SK-N-SH (cell line): ENCODE measurements at regions not wholly inside any gene's neighbourhood (a gene's known extent, or its start where the extent isn't known, plus 50 kb on each side); places are given as distances from the start of the nearest gene placed in this dataset.

ENCODE experiments used
- CTCF ChIA-PET: fragments of 300-600, 350-600 bp; formaldehyde crosslinking; extraction: SDS; loops from one replicate; lab custom pipeline; 2021; lab: Yijun Ruan, JAX
- POLR2A ChIA-PET: fragments of 350-600 bp; sonication (Branson Sonifier 250); formaldehyde crosslinking; extraction: SDS; loops from one replicate; lab custom pipeline; 2020; ENCODE audit warnings: antibody characterized with exemption, inconsistent platforms; lab: Yijun Ruan, JAX
- DNase-seq: peaks from one replicate; pipeline ENCODE4 v3.0.0; 2012
- H2AFZ ChIP-seq: fragments of 200-600 bp; sonication (generic); 2 replicates; pipeline ENCODE4 v1.8.1; 2016; ENCODE audit warnings: antibody characterized with exemption, mild to moderate bottlenecking, low read depth
- H3F3A ChIP-seq: fragments of 200-600 bp; sonication (generic); replicated peaks from 2 replicates; pipeline ENCODE3; 2016; ENCODE audit warnings: antibody characterized with exemption, mild to moderate bottlenecking; ENCODE audit not compliant: insufficient read depth
- H3K27ac ChIP-seq, 2 experiments: fragments of 200-500 bp in 1 of 2; fragments of 200-600 bp in 1 of 2; sonication (Bioruptor generic) in 1 of 2; sonication (generic), shearing (Covaris generic) in 1 of 2; 2 replicates each; pipeline versions ENCODE4 v1.5.1 to v1.6.1; 2014 to 2016; ENCODE audit warnings: low read depth in 2 of 2, inconsistent platforms in 1 of 2, low read length in 1 of 2, mild to moderate bottlenecking in 1 of 2, mixed read lengths in 1 of 2
- H3K27me3 ChIP-seq: fragments of 200-600 bp; sonication (generic), shearing (Covaris generic); 2 replicates; pipeline ENCODE4 v1.6.1; 2016; ENCODE audit warnings: mixed run types; ENCODE audit not compliant: insufficient read depth
- H3K36me3 ChIP-seq, 2 experiments: fragments of 200-500 bp in 1 of 2; fragments of 200-600 bp in 1 of 2; sonication (Bioruptor generic) in 1 of 2; sonication (generic) in 1 of 2; replicated peaks in 1 of 2; 2 replicates each; pipeline versions ENCODE3 to v1.5.1; 2014 to 2016; ENCODE audit warnings: low read length in 1 of 2, mild to moderate bottlenecking in 1 of 2; ENCODE audit not compliant: insufficient read depth in 2 of 2, control insufficient read depth in 1 of 2
- H3K4me1 ChIP-seq, 2 experiments: fragments of 200-500 bp in 1 of 2; fragments of 200-600 bp in 1 of 2; sonication (Bioruptor generic) in 1 of 2; sonication (generic), shearing (Covaris generic) in 1 of 2; 2 replicates each; pipeline versions ENCODE4 v1.5.1 to v1.6.1; 2014 to 2016; ENCODE audit warnings: low read depth in 1 of 2, low read length in 1 of 2, mixed run types in 1 of 2; ENCODE audit not compliant: insufficient read depth in 2 of 2, control insufficient read depth in 1 of 2
- H3K4me2 ChIP-seq: fragments of 200-600 bp; sonication (generic), shearing (Covaris generic); 2 replicates; pipeline ENCODE4 v1.6.1; 2017; ENCODE audit warnings: mixed run types
- H3K4me3 ChIP-seq, 2 experiments: fragments of 200-500 bp in 1 of 2; fragments of 200-600 bp in 1 of 2; sonication (Bioruptor generic) in 1 of 2; sonication (generic), shearing (Covaris generic) in 1 of 2; 2 replicates each; pipeline versions ENCODE4 v1.5.1 to v1.8.1; 2014 to 2016; ENCODE audit warnings: low read depth in 2 of 2, inconsistent platforms in 1 of 2, low read length in 1 of 2, mild to moderate bottlenecking in 1 of 2, mixed read lengths in 1 of 2, moderate library complexity in 1 of 2
- H3K79me2 ChIP-seq: fragments of 200-600 bp; sonication (generic); 2 replicates; pipeline ENCODE4 v1.8.1; 2017; ENCODE audit warnings: mild to moderate bottlenecking; ENCODE audit not compliant: insufficient read depth
- H3K9ac ChIP-seq: fragments of 200-600 bp; sonication (generic); 2 replicates; pipeline ENCODE4 v1.6.1; 2017; ENCODE audit warnings: mixed run types
- H3K9me2 ChIP-seq: fragments of 200-600 bp; sonication (generic); 2 replicates; pipeline ENCODE4 v1.6.1; 2017; ENCODE audit warnings: mixed run types
- H3K9me3 ChIP-seq: fragments of 200-600 bp; sonication (generic); 2 replicates; pipeline ENCODE4 v1.6.1; 2017; ENCODE audit warnings: mixed run types, mild to moderate bottlenecking, moderate library complexity
- H4K20me1 ChIP-seq: fragments of 200-600 bp; sonication (generic); 2 replicates; pipeline ENCODE4 v1.6.1; 2017; ENCODE audit warnings: mild to moderate bottlenecking, mixed run types; ENCODE audit not compliant: insufficient read depth
- CHD2 ChIP-seq: fragments of 150-350 bp; IDR thresholded peaks from 2 replicates; pipeline ENCODE4 v1.6.1; 2018; ENCODE audit warnings: low read length; ENCODE audit not compliant: partially characterized antibody
- ELF1 ChIP-seq: IDR thresholded peaks from 2 replicates; pipeline ENCODE4 v1.4.0; 2012
- EZH2phosphoT487 ChIP-seq: fragments of 200-600 bp; sonication (generic); IDR thresholded peaks from 2 replicates; pipeline ENCODE4 v1.6.1; 2017; ENCODE audit warnings: low read depth, mixed run types, mild to moderate bottlenecking, antibody characterized with exemption, moderate library complexity, borderline replicate concordance
- FOSL2 ChIP-seq: IDR thresholded peaks from 2 replicates; pipeline ENCODE4 v1.4.0; 2012; ENCODE audit warnings: low read depth, mild to moderate bottlenecking, moderate library complexity, borderline replicate concordance
- FOXM1 ChIP-seq: IDR thresholded peaks from 2 replicates; pipeline ENCODE4 v1.4.0; 2012; ENCODE audit warnings: low read depth, mild to moderate bottlenecking
- GABPA ChIP-seq: IDR thresholded peaks from 2 replicates; pipeline ENCODE4 v1.4.0; 2012; ENCODE audit warnings: low read depth, mild to moderate bottlenecking
- GATA2 ChIP-seq: sonication (generic); formaldehyde crosslinking; IDR thresholded peaks from 2 replicates; pipeline ENCODE4 v1.5.0; 2020; ENCODE audit warnings: mild to moderate bottlenecking, missing genetic modification reagents
- JUND ChIP-seq: IDR thresholded peaks from 2 replicates; pipeline ENCODE4 v1.4.0; 2012
- MEF2A ChIP-seq: IDR thresholded peaks from 2 replicates; pipeline ENCODE4 v1.4.0; 2012; ENCODE audit warnings: low read depth, borderline replicate concordance
- MXI1 ChIP-seq: IDR thresholded peaks from 2 replicates; pipeline ENCODE4 v1.6.1; 2012; ENCODE audit warnings: mild to moderate bottlenecking, low read depth, low read length, improper control_type of control experiment
- RAD21 ChIP-seq: IDR thresholded peaks from 2 replicates; pipeline ENCODE4 v1.6.1; 2012; ENCODE audit warnings: mild to moderate bottlenecking, low read length
- RCOR1 ChIP-seq: fragments of 150-350 bp; IDR thresholded peaks from 2 replicates; pipeline ENCODE4 v1.6.1; 2017; ENCODE audit warnings: antibody characterized with exemption, low read length
- RXRA ChIP-seq: IDR thresholded peaks from 2 replicates; pipeline ENCODE4 v1.4.0; 2012; ENCODE audit warnings: low read depth, mild to moderate bottlenecking, borderline replicate concordance
- TAF1 ChIP-seq: IDR thresholded peaks from 2 replicates; pipeline ENCODE4 v1.6.1; 2012; ENCODE audit warnings: low read depth, mild to moderate bottlenecking, low read length, moderate library complexity, borderline replicate concordance
- TEAD4 ChIP-seq: IDR thresholded peaks from 2 replicates; pipeline ENCODE4 v1.4.0; 2012; ENCODE audit warnings: mild to moderate bottlenecking, borderline replicate concordance; ENCODE audit not compliant: insufficient read depth
- WGBS: methylation state at CpG from one replicate; pipeline ENCODE4 v1.1.6; 2017; ENCODE audit warnings: low lambda C conversion rate; 5-methylcytosine and 5-hydroxymethylcytosine counted together
- TF ChIP-seq, protein P1 (sequence below): IDR thresholded peaks from 2 replicates; pipeline ENCODE4; 2012
- TF ChIP-seq, protein P2 (sequence below): fragments of 150-350 bp; IDR thresholded peaks from 2 replicates; pipeline ENCODE4 v1.6.1; 2017; ENCODE audit warnings: antibody characterized with exemption, low read length, low read depth, borderline replicate concordance
- TF ChIP-seq, protein P3 (sequence below): IDR thresholded peaks from 2 replicates; pipeline ENCODE4 v1.4.0; 2012; ENCODE audit warnings: low read depth
- TF ChIP-seq, protein P4 (sequence below): IDR thresholded peaks from 2 replicates; pipeline ENCODE4 v1.6.1; 2012; ENCODE audit warnings: mild to moderate bottlenecking, low read depth, low read length, moderate library complexity
- TF ChIP-seq, protein P5 (sequence below): IDR thresholded peaks from 2 replicates; pipeline ENCODE4 v1.4.0; 2012; ENCODE audit warnings: low read depth, borderline replicate concordance

DNA sequence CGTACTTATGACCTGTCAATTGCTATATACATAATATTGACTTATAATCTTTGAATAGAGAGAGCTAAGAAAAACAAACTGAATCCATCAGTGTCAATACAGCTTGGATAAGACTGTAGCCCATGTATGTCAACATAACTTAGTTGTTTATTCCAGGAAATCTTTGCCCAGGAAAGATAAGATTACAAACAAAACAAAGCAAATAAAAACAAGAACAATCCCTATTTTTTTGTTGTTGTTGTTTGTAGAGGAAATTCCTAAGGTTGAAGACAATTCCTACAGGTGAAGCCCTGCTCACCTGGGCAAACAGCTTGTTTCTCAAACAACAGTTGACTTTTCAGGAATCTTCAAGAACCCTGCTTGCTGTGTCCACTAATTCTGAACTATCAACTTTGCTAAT lies 76.0 kb downstream of the HYCC1 start:
- H4K20me1 ChIP-seq: no peaks in the 10 kb centered on the region
- H3K36me3 ChIP-seq: no peaks in the 10 kb centered on the region
- H3K27ac ChIP-seq: no peak overlapping the region
- ChIA-PET CTCF (no interaction called here), POLR2A (no interaction called here)
- H3K9ac ChIP-seq: no peak overlapping the region
- H3K4me3 ChIP-seq: no peak overlapping the region
- TF ChIP-seq RCOR1 (no peak), RAD21 (no peak), TAF1 (no peak), GATA2 (CRISPR knock-in tag) (no peak), FOXM1 (no peak), JUND (no peak), TEAD4 (no peak), EZH2phosphoT487 (no peak), MEF2A (no peak)
- TF ChIP-seq, protein P1, sequence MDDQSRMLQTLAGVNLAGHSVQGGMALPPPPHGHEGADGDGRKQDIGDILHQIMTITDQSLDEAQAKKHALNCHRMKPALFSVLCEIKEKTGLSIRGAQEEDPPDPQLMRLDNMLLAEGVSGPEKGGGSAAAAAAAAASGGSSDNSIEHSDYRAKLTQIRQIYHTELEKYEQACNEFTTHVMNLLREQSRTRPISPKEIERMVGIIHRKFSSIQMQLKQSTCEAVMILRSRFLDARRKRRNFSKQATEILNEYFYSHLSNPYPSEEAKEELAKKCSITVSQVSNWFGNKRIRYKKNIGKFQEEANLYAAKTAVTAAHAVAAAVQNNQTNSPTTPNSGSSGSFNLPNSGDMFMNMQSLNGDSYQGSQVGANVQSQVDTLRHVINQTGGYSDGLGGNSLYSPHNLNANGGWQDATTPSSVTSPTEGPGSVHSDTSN: no peak
- TF ChIP-seq, protein P2, sequence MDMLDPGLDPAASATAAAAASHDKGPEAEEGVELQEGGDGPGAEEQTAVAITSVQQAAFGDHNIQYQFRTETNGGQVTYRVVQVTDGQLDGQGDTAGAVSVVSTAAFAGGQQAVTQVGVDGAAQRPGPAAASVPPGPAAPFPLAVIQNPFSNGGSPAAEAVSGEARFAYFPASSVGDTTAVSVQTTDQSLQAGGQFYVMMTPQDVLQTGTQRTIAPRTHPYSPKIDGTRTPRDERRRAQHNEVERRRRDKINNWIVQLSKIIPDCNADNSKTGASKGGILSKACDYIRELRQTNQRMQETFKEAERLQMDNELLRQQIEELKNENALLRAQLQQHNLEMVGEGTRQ: no peak
- no peak overlapping the region for H2AFZ ChIP-seq
- no peak overlapping the region for H3K4me2 ChIP-seq
- peaks cover 13% of the 10 kb centered on the region; the same call in 1 of the 2 replicates for H3K27me3 ChIP-seq
- H3F3A ChIP-seq: no peaks in the 10 kb centered on the region
- 0% methylated on average over 1 of the region's 1 CpG for WGBS
- no peak for DNase-seq
- no peaks in the 10 kb centered on the region for H3K9me2 ChIP-seq
- H3K79me2 ChIP-seq: no peaks in the 10 kb centered on the region
- H3K4me1 ChIP-seq: no peaks in the 10 kb centered on the region
- H3K9me3 ChIP-seq: no peaks in the 10 kb centered on the region

DNA sequence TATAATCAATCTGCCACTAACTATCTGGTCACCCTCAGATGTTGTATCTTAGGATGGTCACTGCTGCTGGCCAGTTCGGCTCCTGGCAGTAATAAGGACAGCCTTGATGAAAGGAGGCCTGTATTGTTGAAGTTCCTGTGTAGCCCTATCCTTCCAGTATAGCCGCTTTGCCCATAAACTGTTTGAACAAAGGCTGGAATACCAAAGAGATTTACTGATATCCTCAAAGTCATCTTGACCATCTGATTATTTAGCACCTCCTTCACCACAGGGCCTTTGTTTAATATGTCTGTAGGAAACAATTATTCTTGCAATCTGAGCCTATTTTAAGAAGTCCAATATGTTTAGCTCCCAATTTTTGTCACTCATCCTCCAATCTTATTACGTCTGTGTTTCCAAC lies 77.7 kb downstream of the HYCC1 start:
- Histone ChIP-seq H3K27me3 (peaks cover 13% of the 10 kb centered on the region; the same call in 1 of the 2 replicates), H3K9ac (no peak overlapping the region), H3K9me2 (no peaks in the 10 kb centered on the region), H3K79me2 (no peaks in the 10 kb centered on the region), H3K27ac (no peak overlapping the region), H3K4me2 (no peak overlapping the region), H3K4me3 (no peak overlapping the region), H3F3A (no peaks in the 10 kb centered on the region), H3K4me1 (no peaks in the 10 kb centered on the region), H3K36me3 (no peaks in the 10 kb centered on the region), H4K20me1 (no peaks in the 10 kb centered on the region), H3K9me3 (no peaks in the 10 kb centered on the region), H2AFZ (no peak overlapping the region)
- ChIA-PET POLR2A (no interaction called here), CTCF (no interaction called here)
- 14% methylated on average over 3 of the region's 3 CpGs for WGBS
- no peak for DNase-seq
- TF ChIP-seq, protein P3, sequence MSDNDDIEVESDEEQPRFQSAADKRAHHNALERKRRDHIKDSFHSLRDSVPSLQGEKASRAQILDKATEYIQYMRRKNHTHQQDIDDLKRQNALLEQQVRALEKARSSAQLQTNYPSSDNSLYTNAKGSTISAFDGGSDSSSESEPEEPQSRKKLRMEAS: no peak
- TF ChIP-seq CHD2 (no peak), RAD21 (no peak), ELF1 (no peak), RXRA (no peak), MXI1 (no peak), GABPA (no peak), TAF1 (no peak), JUND (no peak), TEAD4 (no peak), FOSL2 (no peak)
- TF ChIP-seq, protein P2: no peak
- TF ChIP-seq, protein P4, sequence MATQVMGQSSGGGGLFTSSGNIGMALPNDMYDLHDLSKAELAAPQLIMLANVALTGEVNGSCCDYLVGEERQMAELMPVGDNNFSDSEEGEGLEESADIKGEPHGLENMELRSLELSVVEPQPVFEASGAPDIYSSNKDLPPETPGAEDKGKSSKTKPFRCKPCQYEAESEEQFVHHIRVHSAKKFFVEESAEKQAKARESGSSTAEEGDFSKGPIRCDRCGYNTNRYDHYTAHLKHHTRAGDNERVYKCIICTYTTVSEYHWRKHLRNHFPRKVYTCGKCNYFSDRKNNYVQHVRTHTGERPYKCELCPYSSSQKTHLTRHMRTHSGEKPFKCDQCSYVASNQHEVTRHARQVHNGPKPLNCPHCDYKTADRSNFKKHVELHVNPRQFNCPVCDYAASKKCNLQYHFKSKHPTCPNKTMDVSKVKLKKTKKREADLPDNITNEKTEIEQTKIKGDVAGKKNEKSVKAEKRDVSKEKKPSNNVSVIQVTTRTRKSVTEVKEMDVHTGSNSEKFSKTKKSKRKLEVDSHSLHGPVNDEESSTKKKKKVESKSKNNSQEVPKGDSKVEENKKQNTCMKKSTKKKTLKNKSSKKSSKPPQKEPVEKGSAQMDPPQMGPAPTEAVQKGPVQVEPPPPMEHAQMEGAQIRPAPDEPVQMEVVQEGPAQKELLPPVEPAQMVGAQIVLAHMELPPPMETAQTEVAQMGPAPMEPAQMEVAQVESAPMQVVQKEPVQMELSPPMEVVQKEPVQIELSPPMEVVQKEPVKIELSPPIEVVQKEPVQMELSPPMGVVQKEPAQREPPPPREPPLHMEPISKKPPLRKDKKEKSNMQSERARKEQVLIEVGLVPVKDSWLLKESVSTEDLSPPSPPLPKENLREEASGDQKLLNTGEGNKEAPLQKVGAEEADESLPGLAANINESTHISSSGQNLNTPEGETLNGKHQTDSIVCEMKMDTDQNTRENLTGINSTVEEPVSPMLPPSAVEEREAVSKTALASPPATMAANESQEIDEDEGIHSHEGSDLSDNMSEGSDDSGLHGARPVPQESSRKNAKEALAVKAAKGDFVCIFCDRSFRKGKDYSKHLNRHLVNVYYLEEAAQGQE: no peak
- TF ChIP-seq, protein P5, sequence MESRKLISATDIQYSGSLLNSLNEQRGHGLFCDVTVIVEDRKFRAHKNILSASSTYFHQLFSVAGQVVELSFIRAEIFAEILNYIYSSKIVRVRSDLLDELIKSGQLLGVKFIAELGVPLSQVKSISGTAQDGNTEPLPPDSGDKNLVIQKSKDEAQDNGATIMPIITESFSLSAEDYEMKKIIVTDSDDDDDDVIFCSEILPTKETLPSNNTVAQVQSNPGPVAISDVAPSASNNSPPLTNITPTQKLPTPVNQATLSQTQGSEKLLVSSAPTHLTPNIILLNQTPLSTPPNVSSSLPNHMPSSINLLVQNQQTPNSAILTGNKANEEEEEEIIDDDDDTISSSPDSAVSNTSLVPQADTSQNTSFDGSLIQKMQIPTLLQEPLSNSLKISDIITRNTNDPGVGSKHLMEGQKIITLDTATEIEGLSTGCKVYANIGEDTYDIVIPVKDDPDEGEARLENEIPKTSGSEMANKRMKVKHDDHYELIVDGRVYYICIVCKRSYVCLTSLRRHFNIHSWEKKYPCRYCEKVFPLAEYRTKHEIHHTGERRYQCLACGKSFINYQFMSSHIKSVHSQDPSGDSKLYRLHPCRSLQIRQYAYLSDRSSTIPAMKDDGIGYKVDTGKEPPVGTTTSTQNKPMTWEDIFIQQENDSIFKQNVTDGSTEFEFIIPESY: no peak
